Heart left ventricle (tissue), 13 donors: ENCODE measurements at regions not wholly inside any gene's neighbourhood (a gene's known extent, or its start where the extent isn't known, plus 50 kb on each side); places are given as distances from the start of the nearest gene placed in this dataset.
"Not testable (repeated sequence)": the region's sequence is repeated elsewhere in the genome, so short reads cannot be mapped to it uniquely, and the experiment has no call there.

Source experiments
- POLR2A ChIP-seq, 2 donors: fragments of 450-650 bp; IDR thresholded peaks; one replicate each; pipeline ENCODE4 v1.6.1; 2017; ENCODE audit warnings: antibody characterized with exemption in 2 of 2, mild to moderate bottlenecking in 2 of 2, moderate library complexity in 2 of 2
- TF ChIP-seq, protein P1 (sequence below), 12 donors: fragments of 200-600 bp; sonication (generic) in 4 of 12; IDR thresholded peaks; one replicate each; pipeline versions ENCODE4 v1.5.0 to v1.8.0; 2018 to 2022; ENCODE audit warnings: antibody characterized with exemption in 12 of 12, mild to moderate bottlenecking in 5 of 12
- donor health status: ischemic (EF 13 %, LVEDD 7.1; RV severe dilation, severe dysfunction).
- donor health status: DM: no; HTN: yes; CAD: no.
- donor health status: DM: no; HTN: no; CAD: no.
- donor health status: ischemic (EF 25% LVEDD 6.9; RV normal size, moderate dysfunction).
- donor health status: ischemic (EF 25% LVEDD 5.7; RV mildly dilated, moderate dysfunction).
- donor health status: ischemic (EF 35%, LVEDD 5.7; RV mildly dilated, moderate dysfunction).
- donor health status: nonischemic (EF 11% LVEDD 7.7; RV severe dilation, severe dysfunction).
- donor health status: DM: yes; HTN: yes; CAD: no.
- donor health status: PGD.
- donor health status: ischemic (EF 29% LVEDD 5.4; RV normal size, mild dysfunction).
- donor health status: nonischemic (EF 23%, LVEDD 6.1; RV moderate dilation, normal function).

DNA sequence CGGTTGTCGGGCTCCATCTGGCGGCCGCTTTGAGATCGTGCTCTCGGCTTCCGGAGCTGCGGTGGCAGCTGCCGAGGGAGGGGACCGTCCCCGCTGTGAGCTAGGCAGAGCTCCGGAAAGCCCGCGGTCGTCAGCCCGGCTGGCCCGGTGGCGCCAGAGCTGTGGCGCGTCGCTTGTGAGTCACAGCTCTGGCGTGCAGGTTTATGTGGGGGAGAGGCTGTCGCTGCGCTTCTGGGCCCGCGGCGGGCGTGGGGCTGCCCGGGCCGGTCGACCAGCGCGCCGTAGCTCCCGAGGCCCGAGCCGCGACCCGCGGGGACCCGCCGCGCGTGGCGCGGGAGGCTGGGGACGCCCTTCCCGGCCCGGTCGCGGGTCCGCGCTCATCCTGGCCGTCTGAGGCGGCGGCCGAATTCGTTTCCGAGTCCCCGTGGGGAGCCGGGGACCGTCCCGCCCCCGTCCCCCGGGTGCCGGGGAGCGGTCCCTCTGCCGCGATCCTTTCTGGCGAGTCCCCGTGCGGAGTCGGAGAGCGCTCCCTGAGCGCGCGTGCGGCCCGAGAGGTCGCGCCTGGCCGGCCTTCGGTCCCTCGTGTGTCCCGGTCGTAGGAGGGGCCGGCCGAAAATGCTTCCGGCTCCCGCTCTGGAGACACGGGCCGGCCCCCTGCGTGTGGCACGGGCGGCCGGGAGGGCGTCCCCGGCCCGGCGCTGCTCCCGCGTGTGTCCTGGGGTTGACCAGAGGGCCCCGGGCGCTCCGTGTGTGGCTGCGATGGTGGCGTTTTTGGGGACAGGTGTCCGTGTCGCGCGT is 2316.1 kb upstream of the TPTE start:
- TF ChIP-seq, protein P1, sequence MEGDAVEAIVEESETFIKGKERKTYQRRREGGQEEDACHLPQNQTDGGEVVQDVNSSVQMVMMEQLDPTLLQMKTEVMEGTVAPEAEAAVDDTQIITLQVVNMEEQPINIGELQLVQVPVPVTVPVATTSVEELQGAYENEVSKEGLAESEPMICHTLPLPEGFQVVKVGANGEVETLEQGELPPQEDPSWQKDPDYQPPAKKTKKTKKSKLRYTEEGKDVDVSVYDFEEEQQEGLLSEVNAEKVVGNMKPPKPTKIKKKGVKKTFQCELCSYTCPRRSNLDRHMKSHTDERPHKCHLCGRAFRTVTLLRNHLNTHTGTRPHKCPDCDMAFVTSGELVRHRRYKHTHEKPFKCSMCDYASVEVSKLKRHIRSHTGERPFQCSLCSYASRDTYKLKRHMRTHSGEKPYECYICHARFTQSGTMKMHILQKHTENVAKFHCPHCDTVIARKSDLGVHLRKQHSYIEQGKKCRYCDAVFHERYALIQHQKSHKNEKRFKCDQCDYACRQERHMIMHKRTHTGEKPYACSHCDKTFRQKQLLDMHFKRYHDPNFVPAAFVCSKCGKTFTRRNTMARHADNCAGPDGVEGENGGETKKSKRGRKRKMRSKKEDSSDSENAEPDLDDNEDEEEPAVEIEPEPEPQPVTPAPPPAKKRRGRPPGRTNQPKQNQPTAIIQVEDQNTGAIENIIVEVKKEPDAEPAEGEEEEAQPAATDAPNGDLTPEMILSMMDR (IDR thresholded peaks at IDR 0.05): not testable (repeated sequence)
- not testable (repeated sequence) for TF ChIP-seq POLR2A (IDR thresholded peaks at IDR 0.05)
